Skeletal muscle cell (primary cell): ENCODE measurements at regions not wholly inside any gene's neighbourhood (a gene's known extent, or its start where the extent isn't known, plus 50 kb on each side); places are given as distances from the start of the nearest gene placed in this dataset.
A peak's percentile ranks its signal among the peaks of the same experiment; 100 is the strongest.
"Not testable (repeated sequence)": the region's sequence is repeated elsewhere in the genome, so short reads cannot be mapped to it uniquely, and the experiment has no call there.

ENCODE experiments used
- DNase-seq: peaks from one replicate; pipeline ENCODE4 v3.0.0-alpha.2; 2010; ENCODE audit warnings: low read depth
- H3K4me3 ChIP-seq: 2 replicates; pipeline ENCODE4 v1.5.1; 2011; ENCODE audit warnings: low read depth, mild to moderate bottlenecking, control low read depth, low read length, moderate library complexity

DNA sequence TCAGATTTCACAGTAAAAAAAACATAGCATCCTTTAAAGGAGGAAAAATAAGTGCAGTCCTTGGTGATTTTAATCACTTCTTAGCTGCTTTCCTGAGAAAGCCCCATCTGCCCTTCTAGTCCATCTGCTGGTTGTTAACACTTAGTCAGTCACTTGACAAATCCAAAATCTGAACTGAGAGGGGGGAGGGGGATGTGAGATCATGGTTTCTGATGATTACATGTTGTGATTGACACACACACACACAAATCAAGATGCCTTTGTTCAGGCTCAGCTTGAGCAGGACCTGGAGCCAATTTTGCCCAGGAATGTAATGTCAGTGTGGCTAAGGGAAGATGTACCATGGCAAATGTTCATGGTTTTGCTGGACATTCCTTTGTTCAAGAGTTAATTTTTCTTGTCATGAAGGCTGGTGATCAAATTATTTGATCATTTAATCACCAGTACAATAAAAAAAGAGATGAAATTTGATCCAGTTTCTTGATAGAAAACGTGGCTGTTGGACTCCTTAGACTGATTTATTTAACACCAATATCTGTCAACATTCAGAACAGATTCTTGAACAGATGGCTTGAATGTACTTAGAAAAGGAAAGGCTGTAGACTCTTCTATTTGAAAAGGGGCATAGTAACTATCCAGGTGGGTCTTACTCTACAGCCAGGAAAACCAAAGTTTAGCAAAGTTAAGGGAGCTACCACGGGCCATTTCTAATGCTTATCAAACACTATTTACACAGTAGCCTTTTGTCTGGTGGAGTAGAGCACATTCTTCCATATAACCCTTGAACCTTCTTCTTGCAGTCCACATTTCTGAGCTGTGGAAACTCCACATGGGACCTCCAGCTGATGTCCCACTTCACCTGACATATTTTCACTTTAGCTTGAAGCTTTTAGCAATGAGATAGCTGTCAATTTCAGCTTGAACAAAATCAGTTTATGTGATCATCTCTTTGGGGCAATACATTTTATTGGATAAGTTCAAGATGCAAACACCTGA lies 408.7 kb downstream of the PIK3C3 start:
- no peak overlapping the region for H3K4me3 ChIP-seq
- DNase-seq = no peak

DNA sequence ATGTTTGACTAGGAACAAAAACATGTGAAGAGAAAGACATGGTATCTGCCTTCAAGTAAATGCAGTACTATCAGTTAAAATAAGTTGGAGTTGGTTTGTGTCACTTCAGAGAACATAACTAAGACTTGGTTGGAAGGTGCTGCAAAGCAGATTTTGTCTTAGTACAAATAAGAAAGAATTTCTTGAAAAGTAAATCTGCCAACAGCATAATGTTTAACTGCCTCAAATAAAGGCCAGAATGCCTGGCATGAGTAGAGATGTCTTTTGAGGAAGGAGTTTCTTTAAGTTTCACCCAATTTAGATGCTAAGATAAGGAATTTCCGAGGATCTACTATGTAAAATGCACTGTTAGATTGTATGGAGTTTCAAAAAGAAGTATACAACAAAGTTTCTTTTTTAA lies 409.7 kb downstream of the PIK3C3 start:
- H3K4me3 ChIP-seq = no peak overlapping the region
- no peak for DNase-seq

DNA sequence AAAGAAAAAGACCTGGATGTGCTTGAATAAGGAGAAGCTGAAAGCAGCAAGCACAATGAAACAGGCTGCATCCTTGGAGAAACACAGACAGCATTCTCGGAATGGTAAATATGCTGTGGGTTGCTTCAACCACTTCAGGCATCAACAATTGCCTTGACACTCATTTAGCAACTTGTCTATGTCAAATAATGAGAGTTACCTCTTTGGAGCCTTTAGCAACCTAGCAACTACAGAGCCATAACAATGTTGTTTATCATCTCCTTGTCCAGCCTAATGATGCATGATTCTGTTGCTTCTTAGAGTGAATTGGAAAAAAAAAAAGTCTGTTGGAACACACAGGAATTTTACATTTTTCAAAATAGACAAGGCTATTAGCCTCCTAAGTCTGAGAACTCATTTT lies 410.6 kb downstream of the PIK3C3 start:
- no peak for DNase-seq
- H3K4me3 ChIP-seq = no peak overlapping the region

DNA sequence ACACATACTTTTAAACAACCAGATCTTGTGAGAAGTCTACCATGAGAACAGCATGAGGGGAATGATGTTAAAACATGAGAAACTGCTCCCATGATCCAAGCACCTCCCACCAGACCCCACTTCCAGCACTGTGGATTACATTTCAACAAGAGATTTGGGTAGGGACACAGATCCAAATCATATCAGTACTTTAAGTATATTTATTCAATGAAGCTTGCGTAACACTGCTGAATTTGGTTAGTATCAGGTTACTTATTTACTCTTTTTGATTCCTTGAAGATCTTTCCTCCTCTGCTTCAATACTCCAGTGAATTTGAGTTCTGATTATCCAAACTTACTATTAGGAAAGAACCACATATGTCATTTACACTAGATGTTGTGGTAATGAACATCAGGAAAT lies 418.6 kb downstream of the PIK3C3 start:
- no peak overlapping the region for H3K4me3 ChIP-seq
- no peak for DNase-seq

DNA sequence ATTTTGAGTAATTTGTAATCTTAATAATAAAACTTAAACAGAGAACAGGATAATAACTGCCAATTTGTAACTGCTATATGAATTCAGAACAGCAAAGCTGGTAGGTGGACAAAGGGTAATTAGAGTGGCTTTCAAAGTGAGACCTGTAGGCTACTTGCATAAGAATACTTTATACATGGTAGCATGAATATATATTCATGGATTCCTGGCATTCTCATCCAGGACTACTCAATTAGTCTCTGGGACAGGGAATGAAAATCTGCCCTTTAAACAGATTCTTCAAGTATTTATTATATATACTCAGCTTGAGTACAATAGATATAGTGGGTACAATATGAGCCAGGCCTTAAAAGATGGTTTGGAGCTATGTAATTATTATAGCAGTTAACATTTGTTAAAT lies 419.9 kb downstream of the PIK3C3 start:
- no peak for DNase-seq
- no peak overlapping the region for H3K4me3 ChIP-seq

DNA sequence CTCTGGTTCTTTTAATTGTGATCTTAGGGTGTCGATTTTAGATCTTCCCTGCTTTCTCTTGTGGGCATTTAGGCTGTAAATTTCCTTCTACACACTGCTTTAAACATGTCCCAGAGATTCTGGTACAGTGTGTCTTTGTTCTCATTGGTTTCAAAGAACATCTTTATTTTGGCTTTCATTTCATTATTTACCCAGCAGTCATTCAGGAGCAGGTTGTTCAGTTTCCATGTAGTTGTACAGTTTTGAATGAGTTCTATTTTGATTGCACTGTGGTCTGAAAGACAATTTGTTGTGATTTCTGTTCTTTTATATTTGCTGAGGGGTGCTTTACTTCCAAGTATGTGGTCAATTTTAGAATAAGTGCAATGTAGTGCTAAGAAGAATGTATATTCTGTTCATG lies 423.8 kb downstream of the PIK3C3 start:
- not testable (repeated sequence) for H3K4me3 ChIP-seq, DNase-seq

DNA sequence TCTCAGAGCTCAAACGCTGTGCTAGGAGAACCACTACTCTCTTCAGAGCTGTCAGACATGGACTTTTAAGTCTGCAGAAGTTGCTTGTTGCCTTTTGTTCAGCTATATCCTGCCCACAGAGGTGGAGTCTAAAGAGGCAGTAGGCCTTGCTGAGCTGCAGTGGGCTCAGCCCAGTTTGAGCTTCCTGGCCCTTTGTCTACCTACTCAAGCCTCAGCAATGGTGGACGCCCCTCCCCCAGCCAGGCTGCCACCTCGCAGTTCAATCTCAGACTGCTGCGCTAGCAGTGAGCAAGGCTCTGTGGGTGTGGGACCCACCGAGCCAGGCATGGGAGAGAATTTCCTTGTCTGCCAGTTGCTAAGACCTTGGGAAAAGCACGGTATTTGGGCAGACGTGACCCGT lies 426.2 kb downstream of the PIK3C3 start:
- H3K4me3 ChIP-seq, DNase-seq: not testable (repeated sequence)

DNA sequence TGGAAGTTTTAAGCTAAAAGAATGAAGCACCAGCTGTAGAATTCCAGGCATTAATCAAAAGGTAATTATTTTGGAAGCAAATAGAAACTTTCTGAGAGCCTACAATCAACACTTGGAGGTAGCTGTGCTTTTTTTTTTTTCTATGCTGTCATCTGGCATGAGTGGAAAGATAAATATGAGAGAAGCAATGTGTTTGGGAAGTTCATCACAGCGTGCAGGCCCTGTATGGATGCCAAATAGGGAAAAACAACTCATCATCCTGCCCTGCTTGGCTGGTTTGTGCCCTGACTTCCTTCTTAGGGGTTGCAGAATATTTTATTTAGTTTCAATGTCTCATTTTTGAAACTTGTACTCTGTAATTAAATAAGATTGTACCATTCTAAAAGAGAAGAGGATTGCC lies 437.4 kb downstream of the PIK3C3 start:
- no peak for DNase-seq
- no peak overlapping the region for H3K4me3 ChIP-seq

DNA sequence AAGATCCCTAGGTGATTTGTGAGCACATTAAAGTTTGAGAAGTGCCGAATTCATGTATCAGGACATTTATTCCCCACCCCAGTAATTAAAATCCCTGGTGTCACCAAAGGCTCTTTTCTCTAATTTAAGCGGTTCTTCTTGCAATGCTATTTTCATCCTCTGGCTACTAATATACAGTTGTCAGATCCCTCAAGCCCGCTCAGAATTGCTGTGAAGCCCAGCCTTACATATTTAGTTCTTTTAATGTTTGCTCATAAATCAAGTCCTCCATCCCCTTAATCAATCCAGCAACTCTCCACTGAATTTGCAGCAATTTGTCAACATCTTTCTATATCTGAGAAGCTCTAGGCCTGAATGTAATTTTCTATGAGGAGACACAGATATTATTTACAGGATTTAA lies 437.9 kb downstream of the PIK3C3 start:
- no peak for DNase-seq

DNA sequence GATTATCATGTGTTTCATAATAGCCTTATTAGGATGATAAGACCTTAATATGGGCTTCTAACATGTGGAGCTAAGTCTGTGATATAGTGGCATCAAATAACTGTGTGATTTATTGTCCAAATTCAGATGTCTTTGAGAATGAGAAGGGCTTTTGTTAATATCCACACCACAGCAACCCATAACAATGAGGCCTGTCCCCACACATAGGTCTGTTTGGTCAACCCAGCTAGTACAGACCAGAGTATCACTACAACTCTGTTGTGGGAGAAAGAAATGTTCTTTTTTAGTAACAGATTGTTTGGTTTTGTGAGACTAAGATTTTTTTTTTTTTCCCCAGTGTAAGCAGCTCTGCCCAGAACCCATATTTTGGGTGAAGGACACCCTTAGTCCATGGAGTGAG lies 439.2 kb downstream of the PIK3C3 start:
- H3K4me3 ChIP-seq = no peak overlapping the region
- DNase-seq = no peak

More for the DNA sequence above, 437.9 kb downstream of the PIK3C3 start:
- H3K4me3 ChIP-seq = no peak overlapping the region

DNA sequence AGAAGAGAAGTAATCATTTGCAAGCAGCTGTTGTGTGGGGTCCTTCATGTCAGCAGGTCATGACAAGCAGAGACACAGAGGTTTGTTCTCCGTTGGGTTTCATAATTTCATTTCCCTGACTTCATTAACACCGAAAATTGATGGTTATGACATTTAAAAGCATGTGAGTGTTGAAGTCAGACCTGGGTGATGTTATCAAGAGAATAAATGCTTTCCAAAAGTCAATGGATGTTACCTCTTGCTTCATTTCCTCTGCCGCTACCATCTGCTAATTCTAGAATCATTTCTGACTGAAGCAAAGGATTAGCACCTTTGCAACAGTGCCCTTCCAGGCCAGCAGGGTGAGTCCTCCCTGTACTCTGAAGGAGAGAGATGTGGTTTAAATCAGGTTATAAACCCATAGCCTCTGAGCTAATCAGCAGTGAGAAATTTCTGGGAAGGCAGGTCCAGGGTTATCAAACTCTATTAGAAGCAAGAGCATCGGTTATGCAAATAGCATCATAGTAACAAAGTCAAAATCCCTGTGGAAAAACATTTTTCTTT lies 446.2 kb downstream of the PIK3C3 start:
- no peak overlapping the region for H3K4me3 ChIP-seq
- no peak for DNase-seq

DNA sequence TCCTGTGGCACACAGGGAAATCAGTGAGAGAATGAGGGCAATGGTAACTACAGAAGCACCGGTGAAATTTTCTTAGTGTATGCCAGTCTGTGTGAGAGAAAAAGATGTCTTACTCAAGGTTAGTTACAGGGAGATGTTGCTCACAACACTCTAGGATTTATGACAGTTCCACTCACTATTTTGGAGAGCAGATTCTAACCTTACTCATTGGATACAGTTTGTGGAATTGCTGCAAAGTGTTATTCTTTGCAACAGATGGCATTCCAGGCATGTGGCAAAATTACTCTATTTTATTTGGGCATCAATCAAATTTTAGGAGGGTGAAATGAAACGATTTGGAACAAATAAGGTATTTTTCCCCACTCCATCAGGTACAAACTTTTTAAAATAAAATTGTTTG lies 449.1 kb downstream of the PIK3C3 start:
- no peak for DNase-seq
- no peak overlapping the region for H3K4me3 ChIP-seq

DNA sequence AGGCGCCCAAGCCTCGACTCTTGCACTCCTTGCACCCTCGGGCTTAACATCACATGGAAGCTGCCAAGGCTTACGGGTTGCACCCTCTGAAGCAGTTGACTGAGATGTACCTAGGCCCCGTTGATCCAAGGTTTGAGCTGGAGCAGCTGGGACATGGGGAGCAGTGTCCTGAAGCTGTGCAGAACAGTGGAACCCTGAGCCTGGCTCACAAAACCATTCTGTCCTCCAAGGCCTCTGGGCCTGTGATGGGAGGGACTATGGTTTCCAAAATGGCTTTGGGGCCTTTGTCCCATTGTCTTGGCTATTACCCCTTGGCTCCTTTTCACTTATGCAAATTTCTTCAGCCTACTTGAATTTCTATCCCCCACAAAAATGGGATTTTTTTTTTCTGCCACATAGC lies 454.0 kb downstream of the PIK3C3 start:
- no peak for DNase-seq

DNA sequence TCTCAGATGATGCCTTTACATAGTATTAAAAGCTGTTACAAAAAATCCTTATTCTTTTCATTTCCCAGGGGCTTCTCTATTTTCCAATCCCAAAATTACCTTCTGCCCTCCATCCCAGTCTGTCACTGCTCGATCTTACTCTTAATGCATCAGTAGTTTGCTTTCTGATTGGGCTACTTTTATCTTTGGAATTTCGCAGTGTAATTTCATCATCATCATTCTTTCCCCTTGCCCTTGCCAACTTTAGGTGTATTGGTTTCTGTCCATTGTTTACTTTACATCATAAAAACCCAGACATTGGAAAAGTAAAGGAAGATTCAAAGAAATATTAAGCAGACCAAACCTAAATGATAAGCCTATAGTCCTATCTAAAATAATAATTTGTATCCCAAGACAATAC lies 457.2 kb downstream of the PIK3C3 start:
- no peak overlapping the region for H3K4me3 ChIP-seq
- no peak for DNase-seq

More for the DNA sequence above, 454.0 kb downstream of the PIK3C3 start:
- H3K4me3 ChIP-seq = no peak overlapping the region

DNA sequence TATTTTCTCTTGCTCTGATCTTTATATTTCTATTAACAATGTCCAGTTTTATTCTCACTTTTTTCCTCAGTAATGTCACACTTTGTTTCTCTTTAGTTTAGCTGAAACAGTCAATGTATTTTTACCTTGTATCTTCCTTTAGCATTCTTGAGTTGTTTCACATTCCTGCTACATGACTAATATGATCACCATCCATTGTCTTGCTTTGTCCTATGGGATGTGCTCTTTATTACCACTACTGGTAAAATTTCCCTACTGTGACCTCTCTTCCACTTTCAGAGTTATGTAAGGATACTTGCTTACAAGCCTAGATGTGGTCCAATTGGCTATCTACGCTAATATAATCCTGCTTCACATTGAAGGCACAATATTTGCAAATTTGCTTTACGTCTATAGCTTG lies 457.9 kb downstream of the PIK3C3 start:
- H3K4me3 ChIP-seq = no peak overlapping the region
- peak; percentile 3 for DNase-seq

DNA sequence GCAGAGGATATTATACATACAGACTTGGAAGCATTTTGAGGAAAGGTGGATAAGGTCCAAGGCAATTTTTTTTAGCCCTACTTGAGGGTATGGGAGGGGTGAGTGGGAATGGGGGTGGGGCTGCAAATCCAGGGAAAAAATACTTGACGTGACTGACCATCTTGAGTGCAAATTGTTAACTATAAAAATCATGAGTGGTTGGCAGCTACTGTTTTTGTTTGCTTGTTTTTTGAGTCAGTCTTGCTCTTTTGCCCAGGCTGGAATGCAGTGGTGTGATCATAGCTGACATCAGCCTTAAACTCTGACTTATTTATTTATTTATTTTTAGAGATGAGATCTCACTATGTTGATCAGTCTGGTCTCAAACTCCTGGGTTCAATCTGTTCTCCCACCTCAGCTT lies 458.8 kb downstream of the PIK3C3 start:
- peak; percentile 8 for DNase-seq
- H3K4me3 ChIP-seq = no peak overlapping the region

DNA sequence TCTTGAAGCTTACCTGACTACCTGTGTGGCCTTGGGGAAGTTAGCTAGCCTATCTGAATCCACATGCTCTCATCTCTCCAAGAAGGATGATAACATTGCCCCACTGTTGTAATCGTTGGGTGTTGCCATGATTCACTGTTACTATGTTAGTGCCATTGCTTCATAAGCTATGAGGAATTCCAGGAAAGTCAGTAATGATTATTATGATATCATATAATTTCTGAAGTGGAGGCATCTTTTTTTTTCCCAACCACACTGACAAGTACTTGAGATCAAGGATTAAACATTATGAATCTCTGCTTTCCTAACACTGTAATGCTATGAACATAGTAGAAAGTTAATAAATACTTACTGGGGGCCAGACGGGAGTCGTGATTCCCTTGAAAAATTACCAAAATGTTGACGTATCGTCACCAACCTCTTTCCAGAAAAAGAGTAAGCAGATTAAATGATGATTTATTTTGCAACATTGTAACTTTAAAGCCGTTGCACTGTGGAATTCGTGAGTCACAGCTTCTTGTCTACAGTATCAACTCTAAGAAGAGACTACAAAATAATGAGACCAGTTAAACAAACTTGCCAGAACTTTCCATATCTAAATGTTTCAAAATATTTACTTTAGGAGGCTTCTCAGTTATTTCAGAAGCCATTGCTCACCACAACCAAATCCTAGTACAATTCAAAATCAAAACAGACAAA lies 459.9 kb downstream of the PIK3C3 start:
- peak; percentile 15 for DNase-seq
- no peak overlapping the region for H3K4me3 ChIP-seq

DNA sequence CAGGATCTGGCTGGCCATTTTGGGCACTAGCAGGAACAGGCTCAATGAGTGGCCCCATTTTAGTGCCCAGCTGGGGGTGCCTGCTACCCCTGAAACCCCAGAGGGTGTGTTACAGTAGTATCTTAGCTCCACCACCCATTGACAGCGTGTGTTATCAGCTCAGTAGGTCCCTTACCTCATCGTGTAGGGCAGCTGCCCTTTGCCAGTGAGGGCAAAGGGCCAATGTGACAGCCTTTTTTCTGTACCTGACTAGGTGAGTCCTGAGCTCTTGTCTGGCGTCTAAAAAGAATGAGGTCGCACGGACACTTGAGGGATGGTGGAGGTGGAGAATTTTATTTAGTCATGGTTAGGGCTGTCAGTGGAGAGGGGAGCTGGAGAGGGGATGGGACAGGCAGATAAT lies 462.2 kb downstream of the PIK3C3 start:
- no peak for DNase-seq
- H3K4me3 ChIP-seq = no peak overlapping the region

DNA sequence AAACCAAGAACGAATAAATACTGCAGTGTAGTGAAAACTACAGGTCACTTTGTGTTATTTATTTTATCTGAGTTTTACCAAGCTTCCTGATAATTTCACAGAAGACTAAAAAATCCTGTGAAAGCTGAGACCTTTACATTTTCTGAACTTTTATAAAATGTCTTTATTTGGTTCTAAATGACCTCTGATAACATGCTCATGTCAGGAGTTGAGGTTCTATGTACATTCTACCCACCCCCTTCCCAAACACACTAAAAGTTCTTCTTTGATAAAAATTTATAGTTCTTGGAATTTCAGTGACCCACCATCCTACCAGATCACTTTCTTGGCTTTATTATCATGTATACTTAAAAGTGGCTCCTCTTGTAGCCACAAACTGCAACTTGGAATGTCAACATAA lies 463.1 kb downstream of the PIK3C3 start:
- DNase-seq = no peak
- H3K4me3 ChIP-seq = no peak overlapping the region

DNA sequence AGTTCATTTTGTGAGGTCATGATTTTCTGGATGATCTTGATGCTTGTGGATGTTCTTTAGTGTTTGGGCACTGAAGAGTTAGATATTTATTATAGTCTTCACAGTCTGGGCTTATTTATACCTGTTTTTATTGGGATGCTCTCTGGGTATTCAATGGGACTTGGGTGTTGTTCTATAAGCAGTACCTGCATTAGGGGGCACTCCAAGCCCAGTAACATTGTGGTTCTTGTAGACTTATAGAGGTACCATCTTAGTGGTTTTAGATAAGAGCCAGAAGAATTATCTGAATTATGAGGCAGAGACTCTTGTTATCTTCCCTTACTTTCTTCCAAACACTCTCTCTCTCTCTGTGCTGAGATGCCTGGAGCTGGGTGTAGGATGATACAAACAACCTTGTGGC lies 470.0 kb downstream of the PIK3C3 start:
- DNase-seq = no peak
- no peak overlapping the region for H3K4me3 ChIP-seq
